ENCODE measurements at regions not wholly inside any gene's neighbourhood (a gene's known extent, or its start where the extent isn't known, plus 50 kb on each side); places are given as distances from the start of the nearest gene placed in this dataset.
A peak's percentile ranks its signal among the peaks of the same experiment; 100 is the strongest.
"Not testable (repeated sequence)": the region's sequence is repeated elsewhere in the genome, so short reads cannot be mapped to it uniquely, and the experiment has no call there.

- no peak for DNase-seq (ENCODE audit: low read depth in 3 of 3)
Measured at GRCh38 chr14:55977392-55978150, 140.6 kb upstream of the PELI2 start.

GRCh38 chr14:55979096-55979495 lies 139.1 kb upstream of the PELI2 start:
- no peak for DNase-seq (ENCODE audit: low read depth in 3 of 3)

DNA sequence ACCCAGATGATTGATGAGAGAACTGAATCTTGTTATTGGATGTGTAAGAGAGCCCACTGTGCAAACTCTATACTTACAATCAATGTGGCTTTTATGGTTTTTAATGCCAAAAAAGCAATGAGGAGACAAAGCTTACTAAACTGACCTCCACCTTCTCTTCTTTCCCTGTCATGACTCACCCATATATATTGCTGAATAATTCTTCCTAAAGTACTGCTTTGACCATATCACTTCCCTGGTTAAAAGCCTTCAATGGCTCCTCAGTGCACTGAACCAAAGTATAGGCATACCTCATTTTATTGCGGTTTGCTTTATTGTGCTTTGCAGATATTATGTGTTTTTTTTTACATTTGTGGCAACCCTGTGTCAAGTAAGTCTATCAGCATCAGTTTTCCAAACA lies 138.4 kb upstream of the PELI2 start:
- DNase-seq (ENCODE audit: low read depth in 3 of 3): no peak

- DNase-seq (ENCODE audit: low read depth in 3 of 3): no peak
Measured at GRCh38 chr14:55980970-55981369, 137.2 kb upstream of the PELI2 start.

GRCh38 chr14:55986069-55986468 lies 132.1 kb upstream of the PELI2 start:
- DNase-seq (ENCODE audit: low read depth in 3 of 3): no peak

GRCh38 chr14:56000846-56001245 lies 117.4 kb upstream of the PELI2 start:
- no peak for DNase-seq (ENCODE audit: low read depth in 3 of 3)

DNA sequence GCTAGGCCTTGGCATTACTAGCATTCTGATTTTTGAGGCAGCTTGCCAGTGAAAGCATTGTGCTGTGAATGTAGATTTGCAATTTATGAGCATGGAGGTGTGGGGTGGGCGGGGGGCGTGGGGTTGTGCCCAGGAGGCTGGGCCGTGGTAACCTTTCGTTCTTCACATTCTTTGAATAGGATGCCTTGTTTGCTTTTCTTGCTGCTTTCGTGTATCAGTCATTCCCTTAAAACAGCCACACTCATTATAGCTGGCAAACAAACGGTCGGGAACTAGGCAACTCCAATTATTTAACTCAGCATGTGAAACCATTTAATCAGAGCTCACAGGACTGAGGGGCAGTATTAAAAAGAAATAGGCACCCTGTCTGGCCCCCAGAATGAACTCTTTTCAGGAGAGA lies 115.9 kb upstream of the PELI2 start:
- no peak for DNase-seq (ENCODE audit: low read depth in 3 of 3)

- peak in 2 of 3 experiments; percentile 2 to 7 for DNase-seq (ENCODE audit: low read depth in 3 of 3)
Measured at GRCh38 chr14:56002876-56003625, 115.2 kb upstream of the PELI2 start.

- DNase-seq (ENCODE audit: low read depth in 3 of 3): no peak
Measured at GRCh38 chr14:56004323-56004722, 113.9 kb upstream of the PELI2 start.

DNA sequence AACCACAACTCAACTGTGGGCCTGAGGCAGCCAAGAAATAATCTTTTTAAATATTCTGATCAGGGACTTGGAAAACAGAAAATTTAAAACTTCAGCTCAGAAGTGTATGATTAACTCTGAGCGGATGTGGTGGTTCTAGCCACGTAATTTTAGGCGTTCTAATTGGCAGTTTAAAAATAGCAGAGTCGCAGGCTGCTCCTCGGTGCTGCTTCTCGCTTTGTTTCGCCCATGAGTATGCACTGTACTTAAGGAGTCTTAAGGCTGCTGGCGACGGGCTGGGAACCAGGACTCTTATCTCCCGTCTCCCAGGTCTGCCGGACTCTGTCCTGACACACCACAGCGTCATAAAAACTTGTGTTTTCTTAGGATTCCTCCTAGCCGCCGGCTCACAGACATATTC lies 113.4 kb upstream of the PELI2 start:
- DNase-seq (ENCODE audit: low read depth in 3 of 3): no peak

DNA sequence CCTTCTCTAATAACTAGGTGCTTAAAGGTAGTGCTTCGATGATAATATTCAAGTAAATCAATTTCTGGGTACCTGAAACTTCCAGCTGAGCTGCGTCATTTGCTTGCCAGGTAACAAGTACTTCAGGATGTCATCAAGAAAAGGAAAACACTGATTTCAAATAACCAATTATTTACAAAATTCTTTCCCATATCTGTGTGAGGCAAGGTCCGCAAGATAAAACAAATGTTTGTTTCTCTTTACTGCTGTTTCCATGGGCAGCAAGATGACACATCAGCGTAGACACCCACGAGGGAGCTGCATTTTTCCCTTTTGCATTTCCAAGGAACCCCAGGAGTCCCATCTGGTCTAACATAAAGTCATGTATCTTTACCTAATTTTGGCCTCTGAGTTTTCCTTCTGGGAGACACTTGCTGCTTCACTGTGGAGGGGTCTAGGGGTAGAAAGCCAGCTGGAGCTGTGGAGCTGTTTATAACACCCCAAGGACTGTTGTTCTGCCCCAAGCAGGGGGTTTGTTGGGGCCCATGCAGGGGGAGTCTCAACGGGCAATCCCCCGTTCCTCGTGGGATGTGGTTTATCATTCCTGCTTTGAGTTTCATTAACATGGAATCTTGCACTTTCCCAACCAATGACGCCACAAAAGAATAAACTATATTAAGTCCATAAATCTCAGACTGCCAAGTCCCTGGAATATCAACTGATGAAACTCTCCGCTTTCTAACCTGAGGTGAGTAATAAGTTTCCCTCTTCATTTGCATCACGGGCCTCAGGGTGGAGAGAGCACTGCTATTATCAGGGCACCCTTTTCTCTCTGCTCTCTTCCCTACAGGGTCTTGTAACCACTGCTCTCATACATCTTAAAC lies 112.8 kb upstream of the PELI2 start:
- DNase-seq (ENCODE audit: low read depth in 3 of 3): no peak

GRCh38 chr14:56007491-56007890 lies 110.7 kb upstream of the PELI2 start:
- DNase-seq (ENCODE audit: low read depth in 3 of 3): not testable (repeated sequence)

DNA sequence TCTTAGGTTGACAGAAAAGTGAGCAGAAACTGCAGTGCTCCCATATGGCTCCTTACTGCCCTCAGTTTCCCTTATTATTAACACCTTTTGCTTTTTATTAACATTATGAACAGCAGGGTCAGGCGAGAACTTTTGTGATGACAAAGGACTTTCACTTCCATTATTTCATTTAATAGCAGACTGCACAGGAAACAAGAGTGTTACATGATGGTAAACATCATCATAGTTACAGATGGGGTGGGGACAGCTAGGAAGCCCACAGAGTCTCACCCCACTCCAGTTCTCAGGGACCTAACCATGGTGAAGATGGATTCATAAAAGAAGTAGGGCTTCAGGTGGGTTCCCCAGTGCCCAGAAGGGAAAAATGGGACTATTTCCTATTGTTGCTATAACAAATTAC lies 110.1 kb upstream of the PELI2 start:
- DNase-seq (ENCODE audit: low read depth in 3 of 3): no peak

DNA sequence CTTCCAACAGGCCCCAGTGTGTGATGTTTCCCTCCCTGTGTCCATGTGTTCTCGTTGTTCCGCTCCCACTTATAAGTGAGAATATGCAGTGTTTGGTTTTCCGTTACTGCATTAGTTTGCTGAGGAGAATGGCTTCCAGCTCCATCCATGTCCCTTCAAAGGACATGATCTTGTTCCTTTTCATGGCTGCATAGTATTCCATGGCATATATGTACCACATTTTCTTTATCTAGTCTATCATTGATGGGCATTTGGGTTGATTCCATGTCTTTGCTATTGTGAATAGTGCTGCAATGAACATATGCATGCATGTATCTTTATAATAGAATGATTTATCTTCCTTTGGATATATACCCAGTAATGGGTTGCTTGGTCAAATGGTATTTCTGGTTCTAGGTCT lies 109.5 kb upstream of the PELI2 start:
- DNase-seq (ENCODE audit: low read depth in 3 of 3): not testable (repeated sequence)

DNA sequence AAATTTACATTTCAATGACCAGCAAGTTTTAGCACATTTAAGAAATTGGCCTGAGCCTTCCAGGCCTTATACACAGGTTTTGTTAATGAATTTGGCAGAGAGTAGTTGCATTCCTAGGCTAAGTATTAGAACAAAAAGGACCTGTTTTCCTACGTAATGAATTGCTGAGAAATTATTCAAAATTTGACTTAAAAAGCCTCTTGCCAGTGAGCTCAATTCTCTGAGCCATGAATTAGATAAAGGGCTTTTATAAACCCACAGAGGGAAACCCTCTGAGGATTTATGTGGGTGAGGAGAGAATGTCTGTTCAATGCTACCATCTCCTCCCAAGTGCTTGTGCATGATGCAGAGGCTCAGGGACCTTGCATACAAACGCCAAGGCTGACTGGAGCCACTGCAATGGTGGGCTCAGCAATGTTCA lies 94.5 kb upstream of the PELI2 start:
- DNase-seq (ENCODE audit: low read depth in 3 of 3): no peak

- DNase-seq (ENCODE audit: low read depth in 3 of 3): no peak
Measured at GRCh38 chr14:56025191-56025590, 93.0 kb upstream of the PELI2 start.

DNA sequence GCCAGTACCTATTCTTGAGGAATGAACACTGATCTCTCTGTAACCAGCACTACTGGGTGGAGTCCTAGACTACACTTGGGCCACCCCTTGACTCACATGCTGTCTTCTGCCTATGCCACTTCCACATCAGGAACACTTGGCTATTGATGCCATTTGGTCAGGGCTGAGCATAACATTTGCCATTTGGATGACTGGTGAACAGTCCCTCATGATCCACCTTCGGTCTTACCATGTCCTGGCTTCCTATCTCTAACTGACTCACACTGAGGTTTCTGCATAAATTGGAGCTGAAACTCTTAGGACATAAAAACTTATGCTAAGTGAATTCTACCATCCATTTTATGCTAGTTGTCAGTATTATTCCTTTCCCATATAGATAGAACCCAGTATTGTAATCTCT lies 91.7 kb upstream of the PELI2 start:
- DNase-seq (ENCODE audit: low read depth in 3 of 3): no peak

- no peak for DNase-seq (ENCODE audit: low read depth in 3 of 3)
Measured at GRCh38 chr14:56027421-56027820, 90.8 kb upstream of the PELI2 start.

DNA sequence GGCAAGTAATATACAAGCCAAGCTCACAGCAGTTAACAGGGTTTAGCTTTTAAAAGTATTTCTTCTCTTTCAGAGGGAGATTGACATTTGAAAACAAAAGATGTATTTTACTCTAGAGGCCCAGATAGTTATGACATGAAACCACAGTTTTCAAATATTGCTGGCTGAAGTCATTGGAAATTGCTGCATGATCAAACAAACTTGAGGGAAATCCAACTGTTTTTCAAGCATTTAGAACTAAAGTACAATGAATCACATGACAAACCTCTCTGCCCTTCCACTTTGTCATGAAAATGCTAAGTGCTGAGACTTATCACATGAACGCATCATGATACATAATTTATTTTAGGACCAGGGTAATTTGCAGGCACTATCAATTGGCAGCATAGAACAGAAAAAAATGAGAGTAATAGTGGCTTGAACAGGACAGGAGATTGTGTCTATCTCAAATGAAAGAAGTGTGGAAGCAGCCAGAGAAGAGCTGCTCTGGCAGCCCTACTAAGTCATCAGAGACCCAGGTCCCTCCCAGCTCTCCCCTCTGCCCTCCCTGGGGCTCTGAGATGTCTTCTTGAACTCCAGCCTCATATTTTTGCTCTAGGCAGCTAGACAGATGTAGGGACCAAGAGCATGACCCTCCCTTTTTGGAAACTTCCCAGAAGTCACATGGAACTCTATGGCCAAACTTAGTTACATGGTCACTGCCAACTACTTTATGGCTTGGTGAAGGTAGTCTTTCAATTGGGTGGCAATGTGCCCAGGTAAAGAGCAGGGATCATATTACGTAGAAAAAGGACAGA lies 90.1 kb upstream of the PELI2 start:
- DNase-seq (ENCODE audit: low read depth in 3 of 3): no peak

DNA sequence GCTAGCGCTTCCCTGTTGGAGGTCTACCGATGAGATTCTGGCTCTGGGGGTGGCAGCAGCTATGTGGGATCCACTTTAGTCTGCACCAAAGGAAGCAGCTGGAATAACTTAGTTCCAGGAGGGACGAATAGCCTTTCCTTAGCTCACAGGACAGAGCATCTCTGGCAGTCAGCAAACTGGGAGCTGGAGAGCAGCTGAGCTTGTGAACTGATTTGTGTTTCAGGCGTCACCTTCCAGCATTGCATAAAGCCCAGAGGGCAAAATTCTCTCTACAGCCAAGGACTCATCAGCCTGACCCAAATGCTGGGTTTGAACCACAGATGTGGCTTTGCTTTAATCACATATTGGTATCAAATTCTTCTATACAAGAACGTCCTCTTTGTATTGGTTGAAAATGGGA lies 81.9 kb upstream of the PELI2 start:
- no peak for DNase-seq (ENCODE audit: low read depth in 3 of 3)

GRCh38 chr14:56040121-56040520 lies 78.1 kb upstream of the PELI2 start:
- no peak for DNase-seq (ENCODE audit: low read depth in 3 of 3)

GRCh38 chr14:56044196-56044595 lies 74.0 kb upstream of the PELI2 start:
- DNase-seq (ENCODE audit: low read depth in 3 of 3): no peak
